HL-60 (cell line): ENCODE measurements at regions not wholly inside any gene's neighbourhood (a gene's known extent, or its start where the extent isn't known, plus 50 kb on each side); places are given as distances from the start of the nearest gene placed in this dataset.

Experiments used
- DNase-seq, 2 experiments: peaks; one replicate each; pipeline ENCODE4 v3.0.0-alpha.2; 2010 to 2020; ENCODE audit warnings: low read depth in 1 of 2, low spot score in 1 of 2
- H3K27ac ChIP-seq: fragments of 250-450 bp; sonication (Bioruptor Pico); replicated peaks from 2 replicates; pipeline ENCODE4 v1.5.1; 2020; ENCODE audit warnings: mild to moderate bottlenecking, moderate library complexity
- H3K27me3 ChIP-seq: fragments of 250-450 bp; sonication (Bioruptor Pico); 2 replicates; pipeline ENCODE4 v1.5.1; 2021; ENCODE audit warnings: mild to moderate bottlenecking, moderate library complexity; ENCODE audit not compliant: insufficient read depth, poor library complexity, severe bottlenecking
- H3K4me3 ChIP-seq: replicated peaks from 2 replicates; pipeline ENCODE4 v1.5.1; 2011; ENCODE audit warnings: mild to moderate bottlenecking, control low read depth, low read length; ENCODE audit not compliant: insufficient read depth
- CTCF ChIP-seq: IDR thresholded peaks from one replicate; pipeline ENCODE4 v1.5.1; 2011; ENCODE audit warnings: low read length, control low read depth, inconsistent platforms; ENCODE audit not compliant: insufficient read depth
- GABPA ChIP-seq: IDR thresholded peaks from 2 replicates; pipeline ENCODE4 v1.6.1; 2012; ENCODE audit warnings: low read depth
- POLR2AphosphoS5 ChIP-seq: IDR thresholded peaks from 2 replicates; pipeline ENCODE4 v1.6.1; 2012; ENCODE audit warnings: low read depth
- REST ChIP-seq: IDR thresholded peaks from 2 replicates; pipeline ENCODE4 v1.6.1; 2012; ENCODE audit warnings: low read depth; ENCODE audit not compliant: insufficient replicate concordance
- SPI1 ChIP-seq: IDR thresholded peaks from 2 replicates; pipeline ENCODE4 v1.6.1; 2012; ENCODE audit warnings: low read depth, mild to moderate bottlenecking, borderline replicate concordance

- TF ChIP-seq SPI1, result no peak
- no peak for TF ChIP-seq POLR2AphosphoS5
- no peak for TF ChIP-seq REST
- DNase-seq, result no peak
- Histone ChIP-seq H3K4me3 (no peak overlapping the region), H3K27me3 (peaks cover 5% of the 10 kb centered on the region), H3K27ac (no peak overlapping the region)
These were observed 79.0 kb upstream of the TAF1B start for GRCh38 chr2:9764153-9764778.

GRCh38 chr2:9765611-9766531 is 77.4 kb upstream of the TAF1B start:
- Histone ChIP-seq H3K4me3 (no peak overlapping the region), H3K27ac (no peak overlapping the region), H3K27me3 (peaks cover 5% of the 10 kb centered on the region)
- DNase-seq, result no peak
- TF ChIP-seq CTCF, result no peak
- TF ChIP-seq SPI1, result no peak
- no peak for TF ChIP-seq REST
- no peak for TF ChIP-seq POLR2AphosphoS5
- TF ChIP-seq GABPA, result no peak

GRCh38 chr2:9767656-9768281 is 75.5 kb upstream of the TAF1B start:
- H3K4me3 ChIP-seq, result no peak overlapping the region
- H3K27ac ChIP-seq, result no peak overlapping the region
- DNase-seq, result no peak
- peaks cover 5% of the 10 kb centered on the region for H3K27me3 ChIP-seq
- no peak for TF ChIP-seq REST
- no peak for TF ChIP-seq CTCF
- no peak for TF ChIP-seq SPI1
- TF ChIP-seq POLR2AphosphoS5, result no peak
- TF ChIP-seq GABPA, result no peak
